K562 (cell line): ENCODE measurements at regions not wholly inside any gene's neighbourhood (a gene's known extent, or its start where the extent isn't known, plus 50 kb on each side); places are given as distances from the start of the nearest gene placed in this dataset.

ENCODE experiments used
- ATF3 ChIP-seq, 2 experiments: fragments of 450-650 bp in 1 of 2; sonication (generic) in 1 of 2; formaldehyde crosslinking in 1 of 2; IDR thresholded peaks in 1 of 2; conservative IDR thresholded peaks in 1 of 2; 2 replicates each; pipeline versions ENCODE4 v1.6.1 to v1.8.1; 2016 to 2023; ENCODE audit warnings: mild to moderate bottlenecking in 2 of 2, moderate library complexity in 2 of 2, inconsistent platforms in 1 of 2, missing genetic modification reagents in 1 of 2
- CREB1 ChIP-seq, 2 experiments: sonication (generic) in 1 of 2; formaldehyde crosslinking in 1 of 2; IDR thresholded peaks; 2 replicates each; pipeline versions ENCODE4 v1.6.1 to v1.8.0; 2012 to 2022; ENCODE audit warnings: inconsistent platforms in 1 of 2, mild to moderate bottlenecking in 1 of 2, missing genetic modification reagents in 1 of 2, moderate library complexity in 1 of 2
- CREM ChIP-seq: IDR thresholded peaks from 2 replicates; pipeline ENCODE4 v1.6.1; 2014; ENCODE audit warnings: antibody characterized with exemption, low read depth
- HMGXB4 ChIP-seq: sonication (generic); formaldehyde crosslinking; IDR thresholded peaks from 2 replicates; pipeline ENCODE4 v1.8.1; 2023; ENCODE audit warnings: mild to moderate bottlenecking, missing genetic modification reagents
- MAFK ChIP-seq: IDR thresholded peaks from 2 replicates; pipeline ENCODE4 v1.6.1; 2011; ENCODE audit warnings: low read length, improper control_type of control experiment
- MYC ChIP-seq, 2 experiments: fragments of 250-450 bp in 1 of 2; sonication (Bioruptor Pico) in 1 of 2; IDR thresholded peaks; 2 replicates each; pipeline versions ENCODE4 v1.5.1 to v1.6.1; 2012 to 2021; ENCODE audit warnings: low read depth in 2 of 2, borderline replicate concordance in 1 of 2, improper control_type of control experiment in 1 of 2, low read length in 1 of 2, mild to moderate bottlenecking in 1 of 2, moderate library complexity in 1 of 2
- PRDM10 ChIP-seq: fragments of 450-650 bp; IDR thresholded peaks from 2 replicates; pipeline ENCODE4 v1.6.1; 2018; ENCODE audit not compliant: partially characterized antibody
- SMC3 ChIP-seq: conservative IDR thresholded peaks from 2 replicates; pipeline ENCODE4 v1.6.1; 2011; ENCODE audit warnings: low read depth, low read length, improper control_type of control experiment; ENCODE audit not compliant: insufficient read depth
- TCF7L2 ChIP-seq: fragments of 150-350 bp; IDR thresholded peaks from 2 replicates; pipeline ENCODE4 v1.6.1; 2016; ENCODE audit warnings: low read depth, mild to moderate bottlenecking, low read length, moderate library complexity
- TOE1 ChIP-seq, 2 experiments: fragments of 450-650 bp in 1 of 2; sonication (generic) in 1 of 2; formaldehyde crosslinking in 1 of 2; IDR thresholded peaks; 2 replicates each; pipeline versions ENCODE4 v1.7.1 to v1.8.0; 2016 to 2022; ENCODE audit warnings: borderline replicate concordance in 2 of 2, mild to moderate bottlenecking in 2 of 2, antibody characterized with exemption in 1 of 2, inconsistent platforms in 1 of 2, low read depth in 1 of 2, missing genetic modification reagents in 1 of 2, moderate library complexity in 1 of 2
- ZNF561 ChIP-seq: fragments of 450-650 bp; formaldehyde crosslinking; conservative IDR thresholded peaks from 2 replicates; pipeline ENCODE4 v1.4.0; 2020; ENCODE audit warnings: mild to moderate bottlenecking, moderate library complexity

GRCh38 chr7:20079080-20079479, 138.1 kb downstream of the MACC1 start:
- no peak for TF ChIP-seq CREM
- TF ChIP-seq MYC (IDR thresholded peaks at IDR 0.05; ENCODE audit: low read depth, low read length), result no peak
- no peak for TF ChIP-seq MYC (CRISPR knock-in tag; IDR thresholded peaks at IDR 0.05; ENCODE audit: borderline replicate concordance, low read depth)
- TF ChIP-seq PRDM10, result no peak
- TF ChIP-seq SMC3, result no peak
- no peak for TF ChIP-seq ZNF561 (CRISPR knock-in tag)
- no peak for TF ChIP-seq ATF3 (IDR thresholded peaks at IDR 0.05)
- TF ChIP-seq ATF3 (CRISPR knock-in tag; conservative IDR thresholded peaks at IDR 0.05), result no peak
- TF ChIP-seq TOE1 (IDR thresholded peaks at IDR 0.05; ENCODE audit: borderline replicate concordance), result no peak
- TF ChIP-seq TOE1 (CRISPR knock-in tag; IDR thresholded peaks at IDR 0.05; ENCODE audit: borderline replicate concordance, low read depth), result no peak
- TF ChIP-seq TCF7L2, result no peak
- TF ChIP-seq CREB1 (IDR thresholded peaks at IDR 0.05), result no peak
- TF ChIP-seq CREB1 (CRISPR knock-in tag; IDR thresholded peaks at IDR 0.05), result no peak
- TF ChIP-seq HMGXB4, result no peak
- TF ChIP-seq MAFK, result no peak
